K562 (cell line): ENCODE measurements at regions not wholly inside any gene's neighbourhood (a gene's known extent, or its start where the extent isn't known, plus 50 kb on each side); places are given as distances from the start of the nearest gene placed in this dataset.

Source experiments
- ATAC-seq: fragments of 200-7000 bp; cut with Tn5 transposase; 3 replicates; pipeline ENCODE4 v1.9.1; 2020; ENCODE audit warnings: moderate library complexity
- BruUV-seq: library from RNA; stranded (reverse); fragments of 400-500 nt; replicated peaks from 2 replicates; lab custom pipeline; 2021; lab: Mats Ljungman, UMichigan
- CTCF ChIA-PET: fragments of 300-600 bp; formaldehyde crosslinking; extraction: SDS; loops from one replicate; lab custom pipeline; 2021; ENCODE audit warnings: low intra/inter-chr PET ratio; lab: Yijun Ruan, JAX
- POLR2A ChIA-PET: fragments of 300-600, 350-650 bp; sonication (Branson Sonifier 250); formaldehyde crosslinking; extraction: SDS; loops from one replicate; lab custom pipeline; 2021; ENCODE audit warnings: antibody characterized with exemption, inconsistent platforms; lab: Yijun Ruan, JAX
- DNase-seq, 4 experiments: peaks; one replicate each; pipeline versions ENCODE4 v3.0.0 to v3.0.0-alpha.2; 2011 to 2018; ENCODE audit warnings: low spot score in 3 of 4, mixed read lengths in 3 of 4; ENCODE audit errors: extremely low read depth in 1 of 4
- FAIRE-seq: peaks from 2 replicates; lab custom pipeline; 2011; peaks lifted over from hg19 to GRCh38; lab: Jason Lieb, UNC
- H2AFZ ChIP-seq: 2 replicates; pipeline ENCODE4 v1.6.0; 2011; ENCODE audit warnings: low read depth, low read length, control low read depth, inconsistent platforms
- H3K27ac ChIP-seq: fragments of 200-600 bp; 3 replicates; pipeline ENCODE4 v1.8.0; 2011; ENCODE audit warnings: low read depth, mild to moderate bottlenecking, control low read depth, inconsistent platforms, low read length, moderate library complexity, mixed read lengths; ENCODE audit errors: extremely low read depth
- H3K27me3 ChIP-seq, 2 experiments: fragments of 300-600 bp in 1 of 2; 2 replicates in 1 of 2; 3 replicates in 1 of 2; pipeline versions ENCODE4 v1.6.0 to v1.8.0; 2011; ENCODE audit warnings: inconsistent platforms in 2 of 2, low read length in 2 of 2, mild to moderate bottlenecking in 1 of 2, mixed read lengths in 1 of 2, moderate library complexity in 1 of 2; ENCODE audit not compliant: control insufficient read depth in 2 of 2, insufficient read depth in 2 of 2
- H3K36me3 ChIP-seq: fragments of 300-600 bp; 3 replicates; pipeline ENCODE4 v1.8.0; 2011; ENCODE audit warnings: mild to moderate bottlenecking, low read length, inconsistent platforms; ENCODE audit not compliant: control insufficient read depth, insufficient read depth
- H3K4me1 ChIP-seq, 2 experiments: fragments of 200-600 bp in 1 of 2; replicated peaks in 1 of 2; 2 replicates in 1 of 2; 3 replicates in 1 of 2; pipeline versions ENCODE4 v1.5.1 to v1.8.0; 2011; ENCODE audit warnings: inconsistent platforms in 2 of 2, low read length in 2 of 2, mild to moderate bottlenecking in 1 of 2, mixed read lengths in 1 of 2, moderate library complexity in 1 of 2; ENCODE audit not compliant: control insufficient read depth in 2 of 2, insufficient read depth in 2 of 2
- H3K4me2 ChIP-seq: 2 replicates; pipeline ENCODE4 v1.6.1; 2011; ENCODE audit warnings: low read length, control low read depth, inconsistent platforms, mixed read lengths; ENCODE audit not compliant: insufficient read depth
- H3K4me3 ChIP-seq: fragments of 200-600 bp; sonication (generic), shearing (Covaris generic); 2 replicates; pipeline ENCODE4 v1.5.1; 2016; ENCODE audit warnings: control low read depth, inconsistent platforms
- H3K79me2 ChIP-seq: fragments of 200-600 bp; 3 replicates; pipeline ENCODE4 v1.8.0; 2011; ENCODE audit warnings: low read length, inconsistent platforms; ENCODE audit not compliant: control insufficient read depth, insufficient read depth
- H3K9ac ChIP-seq, 2 experiments: 2 replicates each; pipeline versions ENCODE4 v1.6.0 to v1.6.1; 2011; ENCODE audit warnings: low read depth in 2 of 2, low read length in 2 of 2, control low read depth in 1 of 2, inconsistent platforms in 1 of 2, mild to moderate bottlenecking in 1 of 2, mixed read lengths in 1 of 2; ENCODE audit not compliant: insufficient read depth in 1 of 2
- H3K9me1 ChIP-seq: one replicate; pipeline ENCODE4 v1.6.0; 2011; ENCODE audit warnings: inconsistent platforms, mild to moderate bottlenecking, low read length, moderate library complexity; ENCODE audit not compliant: control insufficient read depth, insufficient read depth
- H3K9me3 ChIP-seq: replicated peaks from 2 replicates; pipeline ENCODE4 v1.5.1; 2011; ENCODE audit warnings: low read depth, low read length, inconsistent platforms; ENCODE audit not compliant: control insufficient read depth, insufficient read depth
- H4K20me1 ChIP-seq: replicated peaks from 2 replicates; pipeline ENCODE4 v1.6.1; 2011; ENCODE audit warnings: low read length, inconsistent platforms, mixed read lengths; ENCODE audit not compliant: control insufficient read depth, insufficient read depth
- BCLAF1 ChIP-seq, 2 experiments: fragments of 450-650 bp in 1 of 2; IDR thresholded peaks; 2 replicates each; pipeline ENCODE4 v1.6.1; 2011 to 2017; ENCODE audit warnings: low read depth in 2 of 2, antibody characterized with exemption in 1 of 2, borderline replicate concordance in 1 of 2, low read length in 1 of 2, mild to moderate bottlenecking in 1 of 2, mixed read lengths in 1 of 2; ENCODE audit not compliant: control insufficient read depth in 1 of 2
- DMBX1 ChIP-seq: fragments of 250-450 bp; sonication (Bioruptor Pico); IDR thresholded peaks from 2 replicates; pipeline ENCODE4 v1.8.0; 2022; ENCODE audit warnings: inconsistent platforms, mild to moderate bottlenecking, moderate library complexity, borderline replicate concordance
- GTF2B ChIP-seq: IDR thresholded peaks from 2 replicates; pipeline ENCODE4 v1.6.1; 2011; ENCODE audit not compliant: insufficient read length; ENCODE audit errors: extremely low read depth
- POLR2G ChIP-seq: fragments of 200-400 bp; formaldehyde crosslinking; IDR thresholded peaks from 2 replicates; pipeline ENCODE4 v1.6.1; 2017; ENCODE audit warnings: low read depth, mild to moderate bottlenecking, antibody characterized with exemption, low read length, moderate library complexity
- PPARD ChIP-seq: fragments of 250-450 bp; sonication (Bioruptor Pico); IDR thresholded peaks from 2 replicates; pipeline ENCODE4 v1.8.0; 2022; ENCODE audit warnings: inconsistent platforms, mild to moderate bottlenecking, moderate library complexity
- SRSF1 ChIP-seq: fragments of 200-400 bp; formaldehyde crosslinking; IDR thresholded peaks from 2 replicates; pipeline ENCODE4 v1.6.1; 2017; ENCODE audit warnings: mild to moderate bottlenecking, low read depth, low read length, moderate library complexity
- TARDBP ChIP-seq: fragments of 450-650 bp; IDR thresholded peaks from 2 replicates; pipeline ENCODE4 v1.6.1; 2016
- ZFP91 ChIP-seq: sonication (generic); formaldehyde crosslinking; IDR thresholded peaks from 2 replicates; pipeline ENCODE4 v1.8.0; 2022; ENCODE audit warnings: mild to moderate bottlenecking, missing genetic modification reagents
- ZNF76 ChIP-seq: fragments of 250-450 bp; sonication (Bioruptor Pico); IDR thresholded peaks from 2 replicates; pipeline ENCODE4 v1.4.0; 2020; ENCODE audit warnings: mild to moderate bottlenecking, moderate library complexity, borderline replicate concordance
- ZNF780A ChIP-seq: fragments of 250-450 bp; sonication (Bioruptor Pico); IDR thresholded peaks from 2 replicates; pipeline ENCODE4 v1.5.0; 2021; ENCODE audit warnings: mild to moderate bottlenecking
- WGBS: fragments of 100-300 bp; shearing (Covaris generic); methylation state at CpG from one replicate; pipeline ENCODE4 v1.1.6; 2016; ENCODE audit warnings: low coverage, mixed read lengths; ENCODE audit not compliant: insufficient coverage; ENCODE audit errors: missing lambda C conversion rate; 5-methylcytosine and 5-hydroxymethylcytosine counted together
- in situ Hi-C: fragments of 300-500 bp; cut with MboI; formaldehyde crosslinking; loops from 4 replicates; pipeline ENCODE4 v1.15.0; 2018; ENCODE audit warnings: inconsistent platforms, mixed read lengths
- intact Hi-C: fragments of 100-400 bp; cut with micrococcal nuclease; formaldehyde crosslinking; loops from 2 replicates; pipeline ENCODE4 v1.14.2; 2022

GRCh38 chr1:13945856-13946255, 245.9 kb downstream of the PRDM2 start:
- ATAC-seq: no peak
- Histone ChIP-seq H3K27ac (no peak overlapping the region), H4K20me1 (no peaks in the 10 kb centered on the region), H3K4me1 (peaks cover 0 to 2% of the 10 kb centered on the region in 2 experiments; a peak in 1 of 5 replicates), H3K79me2 (no peaks in the 10 kb centered on the region), H3K9me1 (no peaks in the 10 kb centered on the region), H3K36me3 (no peaks in the 10 kb centered on the region), H3K9me3 (0 out of 2 replicates have a peak, but pooled peaks cover 3% of the 10 kb centered on the region), H3K9ac (no peak overlapping the region), H3K4me2 (no peak overlapping the region), H3K4me3 (no peak overlapping the region), H3K27me3 (peaks cover 0 to 7% of the 10 kb centered on the region in 2 experiments; a peak in 1 of 5 replicates), H2AFZ (no peak overlapping the region)
- no peak for TF ChIP-seq BCLAF1 (IDR thresholded peaks at IDR 0.05; ENCODE audit: borderline replicate concordance in 1 of 2, control insufficient read depth in 1 of 2, low read depth in 2 of 2, low read length in 1 of 2)
- TF ChIP-seq DMBX1 (CRISPR knock-in tag): no peak
- no peak for TF ChIP-seq ZNF76
- TF ChIP-seq PPARD: no peak
- no peak for TF ChIP-seq POLR2G
- no peak for TF ChIP-seq SRSF1
- no peak for TF ChIP-seq TARDBP
- TF ChIP-seq GTF2B: no peak
- TF ChIP-seq ZFP91 (CRISPR knock-in tag): no peak
- TF ChIP-seq ZNF780A: no peak
- ChIA-PET POLR2A (no interaction called here), CTCF (interaction anchor here (0.6 kb wide), 1 partner anchor 144 kb away, joined by 3 read pairs; no protein-coding TSS in a partner anchor)
- BruUV-seq: no TSS peak
- WGBS: 3% methylated on average over 2 of the region's 2 CpGs
- no peak for FAIRE-seq
- intact Hi-C loops (no loop called here), in situ Hi-C loops (no loop called here)
- DNase-seq: no peak
